ENCODE measurements at regions not wholly inside any gene's neighbourhood (a gene's known extent, or its start where the extent isn't known, plus 50 kb on each side); places are given as distances from the start of the nearest gene placed in this dataset.

GRCh38 chr4:97453186-97453585, 690.1 kb downstream of the STPG2 start:
- no peak for DNase-seq

GRCh38 chr4:97457253-97457652, 686.0 kb downstream of the STPG2 start:
- DNase-seq, result no peak

- DNase-seq, result no peak
Measured at GRCh38 chr4:97468272-97468671, 675.0 kb downstream of the STPG2 start.

GRCh38 chr4:97475621-97476020, 667.7 kb downstream of the STPG2 start:
- DNase-seq, result no peak

- no peak for DNase-seq
Measured at GRCh38 chr4:97477974-97478373, 665.3 kb downstream of the STPG2 start.

- DNase-seq, result no peak
Measured at GRCh38 chr4:97479388-97479787, 663.9 kb downstream of the STPG2 start.

- no peak for DNase-seq
Measured at GRCh38 chr4:97491856-97492255, 651.4 kb downstream of the STPG2 start.

GRCh38 chr4:97493815-97494518, 649.3 kb downstream of the STPG2 start:
- no peak for DNase-seq

- no peak for DNase-seq
Measured at GRCh38 chr4:97496298-97496873, 646.9 kb downstream of the STPG2 start.

- DNase-seq, result no peak
Measured at GRCh38 chr4:97498875-97499274, 644.4 kb downstream of the STPG2 start.

- no peak for DNase-seq
Measured at GRCh38 chr4:97500423-97500822, 642.9 kb downstream of the STPG2 start.

GRCh38 chr4:97504713-97505112, 638.6 kb downstream of the STPG2 start:
- no peak for DNase-seq

GRCh38 chr4:97507587-97508245, 635.6 kb downstream of the STPG2 start:
- peak in 1 of 3 donors; percentile 18 for DNase-seq
